ENCODE measurements at regions not wholly inside any gene's neighbourhood (a gene's known extent, or its start where the extent isn't known, plus 50 kb on each side); places are given as distances from the start of the nearest gene placed in this dataset.

DNA sequence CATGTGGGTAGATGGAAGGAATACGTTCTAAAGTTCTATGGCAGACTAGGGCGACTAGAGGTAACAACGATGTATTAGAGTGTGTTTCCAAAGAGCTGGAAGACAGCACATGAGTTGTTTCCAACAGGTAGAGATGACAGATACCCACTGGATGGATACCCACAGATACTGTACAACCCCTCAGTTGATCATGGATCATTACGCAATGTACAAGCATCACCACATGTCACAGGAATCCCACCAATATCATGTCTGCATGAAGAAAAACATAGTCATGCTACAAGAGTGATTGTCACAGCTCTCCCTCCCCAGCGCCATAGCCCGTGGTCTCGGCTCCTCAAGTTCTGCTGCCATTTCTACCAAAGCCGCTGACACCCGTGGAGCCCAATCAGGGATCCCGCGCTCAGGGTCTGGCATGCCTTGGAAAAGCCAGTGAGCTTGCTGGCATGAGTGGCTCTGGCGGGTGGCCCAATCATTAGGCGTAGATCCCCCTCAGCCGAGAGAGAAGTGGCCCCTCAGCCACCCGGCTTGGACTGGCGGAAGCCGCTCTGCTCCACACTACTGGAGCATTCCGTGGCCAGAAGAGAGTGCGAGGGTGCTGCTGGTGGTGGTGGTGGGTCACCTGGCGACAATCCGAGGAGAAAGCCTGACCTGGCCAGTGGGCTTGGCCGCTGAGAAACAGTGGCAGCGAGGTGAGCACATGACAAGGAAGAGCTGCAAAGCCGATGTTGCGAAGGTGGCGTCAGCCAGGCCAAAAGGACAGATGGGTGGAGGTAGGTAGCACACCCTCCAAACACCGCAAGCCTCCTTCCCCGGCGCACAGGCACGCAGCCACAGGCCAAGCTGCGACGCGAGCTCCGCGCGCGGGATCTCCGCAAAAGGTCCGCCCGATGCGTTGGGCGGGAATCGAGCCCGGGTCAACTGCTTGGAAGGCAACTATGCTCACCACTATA, 65.7 kb upstream of the FCGR2A start (continued):
- TF ChIP-seq CHD1 (IDR thresholded peaks at IDR 0.05; ENCODE audit: low read depth, low read length) = no peak
- no peak for TF ChIP-seq CREB1 (IDR thresholded peaks at IDR 0.05)
- TF ChIP-seq KDM4A (IDR thresholded peaks at IDR 0.05; ENCODE audit: low read depth, low read length, severe bottlenecking) = peak; percentile 83
- TF ChIP-seq CBX8 (IDR thresholded peaks at IDR 0.05; ENCODE audit: borderline replicate concordance, low read depth, low read length) = no peak
- TF ChIP-seq SP1 (IDR thresholded peaks at IDR 0.05; ENCODE audit: low read depth, low read length) = no peak
- TF ChIP-seq, protein P1, sequence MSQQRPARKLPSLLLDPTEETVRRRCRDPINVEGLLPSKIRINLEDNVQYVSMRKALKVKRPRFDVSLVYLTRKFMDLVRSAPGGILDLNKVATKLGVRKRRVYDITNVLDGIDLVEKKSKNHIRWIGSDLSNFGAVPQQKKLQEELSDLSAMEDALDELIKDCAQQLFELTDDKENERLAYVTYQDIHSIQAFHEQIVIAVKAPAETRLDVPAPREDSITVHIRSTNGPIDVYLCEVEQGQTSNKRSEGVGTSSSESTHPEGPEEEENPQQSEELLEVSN (IDR thresholded peaks at IDR 0.05) = peak; percentile 70; the same call in 1 of the 2 replicates
- TF ChIP-seq SUZ12 (IDR thresholded peaks at IDR 0.05; ENCODE audit: low read length) = no peak; the same call in 1 of the 2 replicates
- TF ChIP-seq SIX5 (IDR thresholded peaks at IDR 0.05; ENCODE audit: low read depth, low read length) = no peak
- TF ChIP-seq POU5F1 (IDR thresholded peaks at IDR 0.05; ENCODE audit: low read depth, low read length) = no peak
- TF ChIP-seq BRCA1 (IDR thresholded peaks at IDR 0.05; ENCODE audit: low read depth, low read length) = no peak
- TF ChIP-seq, protein P2, sequence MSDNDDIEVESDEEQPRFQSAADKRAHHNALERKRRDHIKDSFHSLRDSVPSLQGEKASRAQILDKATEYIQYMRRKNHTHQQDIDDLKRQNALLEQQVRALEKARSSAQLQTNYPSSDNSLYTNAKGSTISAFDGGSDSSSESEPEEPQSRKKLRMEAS (IDR thresholded peaks at IDR 0.05) = peak; percentile 82
- TF ChIP-seq HDAC6 (IDR thresholded peaks at IDR 0.05; ENCODE audit: low read depth, low read length) = no peak
- peak; percentile 68 for TF ChIP-seq CEBPB (IDR thresholded peaks at IDR 0.05; ENCODE audit: low read depth, low read length)

Data from H1 (cell line).